Amygdala (tissue), 56 donors: ENCODE measurements at regions not wholly inside any gene's neighbourhood (a gene's known extent, or its start where the extent isn't known, plus 50 kb on each side); places are given as distances from the start of the nearest gene placed in this dataset.
"Not testable (repeated sequence)": the region's sequence is repeated elsewhere in the genome, so short reads cannot be mapped to it uniquely, and the experiment has no call there.

Experiments used
- DNase-seq, 56 donors: peaks; one replicate each; lab custom pipeline; 2025; lab: John Stamatoyannopoulos, UW

DNA sequence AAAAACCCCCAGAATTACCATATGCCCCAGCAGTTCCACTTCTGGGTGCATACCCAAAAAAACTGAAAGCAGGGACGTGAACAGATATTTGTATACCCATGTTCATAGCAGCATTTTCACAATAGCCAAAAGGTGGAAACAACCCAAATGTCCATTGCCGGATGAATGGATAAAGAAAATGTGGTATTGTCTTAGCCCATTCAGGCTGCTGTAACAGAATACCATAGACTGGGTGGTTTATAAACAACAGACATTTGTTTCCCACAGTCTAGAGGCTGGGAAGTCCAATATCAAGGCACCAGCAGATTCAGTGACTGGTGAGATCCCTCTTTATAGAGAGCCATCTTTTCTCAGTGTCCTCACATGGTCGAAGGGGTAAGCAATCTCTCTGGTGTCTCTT lies 182.1 kb upstream of the ANKRD28 start:
- DNase-seq, result no peak

- DNase-seq, result no peak
These were observed 184.5 kb upstream of the ANKRD28 start for GRCh38 chr3:15982243-15982642.

DNA sequence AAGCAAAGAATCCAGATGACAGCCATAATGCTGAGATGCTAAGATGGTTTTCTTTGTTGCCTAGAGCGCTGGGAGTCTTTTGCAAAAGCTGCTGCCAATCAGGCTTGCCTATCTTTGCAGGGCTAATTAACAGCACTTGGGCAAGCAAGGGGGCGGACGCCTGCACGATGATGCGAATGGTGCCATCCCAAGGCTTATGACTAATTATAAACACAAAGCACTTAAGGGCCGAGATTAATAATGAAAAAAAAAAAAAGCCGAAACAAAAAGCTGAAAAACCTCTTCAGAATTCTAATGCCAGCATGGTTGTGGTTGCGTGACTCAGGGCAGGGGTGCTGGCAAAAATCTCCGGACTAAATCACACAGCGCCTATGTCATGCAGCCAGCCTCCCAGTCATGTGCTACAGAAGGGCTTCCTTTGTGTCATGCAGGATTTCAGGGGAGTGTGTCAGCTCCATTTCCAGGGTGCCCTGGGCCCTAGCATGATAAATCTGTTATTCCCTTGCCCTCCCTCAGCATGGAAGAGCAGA lies 185.0 kb upstream of the ANKRD28 start:
- DNase-seq, result peak in 50 of 56 donors; percentile 11 to 82 (median 46)

DNA sequence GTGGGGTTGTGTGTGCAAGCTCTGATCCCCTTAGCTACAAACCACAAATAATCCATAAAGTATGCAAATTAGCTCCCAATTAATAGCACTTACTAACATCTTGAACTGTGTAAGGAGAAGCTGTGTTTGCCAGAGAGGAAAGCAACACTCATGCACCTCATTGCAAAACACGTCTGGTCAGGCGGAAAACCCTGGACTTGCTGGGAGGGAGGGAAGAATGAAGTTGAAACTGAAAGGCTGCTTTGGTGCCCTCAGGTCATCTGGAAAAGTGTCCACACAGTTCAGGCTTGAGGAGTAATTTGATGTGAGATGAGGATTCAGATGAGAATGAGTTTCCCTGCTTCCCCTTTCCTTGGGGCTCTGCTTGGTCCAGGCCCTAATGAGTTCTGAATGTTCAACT lies 185.5 kb upstream of the ANKRD28 start:
- peak in 2 of 56 donors; percentile 24 to 47 for DNase-seq

GRCh38 chr3:15983693-15984092 lies 185.9 kb upstream of the ANKRD28 start:
- no peak for DNase-seq

- no peak for DNase-seq
These were observed 185.1 kb upstream of the GALNT15 start for GRCh38 chr3:15989419-15989818.

GRCh38 chr3:15993660-15994059 lies 180.8 kb upstream of the GALNT15 start:
- DNase-seq, result not testable (repeated sequence)

GRCh38 chr3:15996496-15996895 lies 178.0 kb upstream of the GALNT15 start:
- not testable (repeated sequence) for DNase-seq

DNA sequence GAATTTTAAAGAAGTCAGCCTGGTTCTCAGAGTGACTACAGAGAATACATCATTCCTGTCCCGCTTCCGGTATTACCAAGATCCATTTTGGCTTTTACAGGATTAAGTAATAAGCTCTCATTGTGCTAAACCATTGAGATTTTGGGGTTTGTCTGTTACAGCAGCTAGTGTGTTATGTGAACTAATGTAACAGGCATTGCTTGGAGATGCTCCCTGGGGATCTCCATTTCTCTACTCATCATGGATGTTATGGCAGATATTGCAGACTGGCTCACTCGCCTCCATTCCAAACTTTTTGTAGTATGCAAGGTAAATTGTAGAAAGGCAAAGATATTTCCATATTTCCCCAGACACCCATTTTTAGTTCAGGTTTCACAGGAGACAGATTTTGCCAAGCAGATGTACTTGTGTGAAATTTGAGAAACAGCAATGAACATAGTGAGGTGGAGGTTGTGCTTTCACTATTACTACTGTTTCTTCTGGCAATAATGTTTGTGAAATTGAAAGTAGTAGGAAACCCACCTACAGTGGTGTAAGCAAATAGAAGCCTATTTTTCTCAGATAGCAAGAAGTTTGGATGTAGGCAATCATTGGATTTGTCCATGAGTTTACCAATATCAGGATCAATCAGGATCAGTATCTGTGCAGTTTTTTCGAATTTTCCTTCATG lies 177.1 kb upstream of the GALNT15 start:
- DNase-seq, result no peak

GRCh38 chr3:15998911-15999310 lies 175.6 kb upstream of the GALNT15 start:
- DNase-seq, result no peak

DNA sequence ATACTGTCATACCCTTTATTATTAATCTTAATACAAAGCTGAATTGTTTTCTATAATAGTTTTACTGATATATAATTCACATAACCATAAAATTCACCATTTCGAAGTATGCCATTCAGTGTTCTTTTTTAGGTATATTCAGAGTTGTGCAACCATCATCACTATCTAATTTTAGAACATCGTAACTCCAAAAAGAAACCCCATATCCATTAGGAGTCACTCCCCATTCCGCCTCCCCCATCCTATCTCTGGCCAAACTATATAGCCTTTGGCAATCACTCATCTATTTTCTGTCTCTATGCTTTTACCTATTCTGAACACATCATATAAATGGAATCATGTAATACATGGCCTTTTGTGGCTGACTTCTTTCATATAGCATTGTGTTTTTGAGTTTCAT lies 169.7 kb upstream of the GALNT15 start:
- no peak for DNase-seq

DNA sequence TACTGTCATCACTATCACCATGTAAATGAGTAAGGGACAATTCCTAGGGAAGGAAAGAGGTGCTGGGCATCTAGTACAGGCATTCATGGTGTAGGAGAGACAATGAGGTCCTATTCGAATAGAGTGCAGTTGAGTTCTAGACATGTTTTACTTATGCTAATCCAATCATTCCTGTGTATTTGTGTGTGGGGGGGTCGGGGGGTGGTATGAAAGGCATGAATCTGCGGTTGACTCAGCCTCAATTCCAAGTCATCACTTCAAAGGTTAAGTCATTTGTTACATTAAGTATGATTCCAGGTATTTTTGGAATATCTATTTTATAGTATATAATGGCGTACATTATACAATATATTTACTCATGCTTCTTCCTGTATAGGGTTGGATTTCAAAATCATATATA lies 163.1 kb upstream of the GALNT15 start:
- no peak for DNase-seq

GRCh38 chr3:16012086-16012485 lies 162.4 kb upstream of the GALNT15 start:
- DNase-seq, result no peak

DNA sequence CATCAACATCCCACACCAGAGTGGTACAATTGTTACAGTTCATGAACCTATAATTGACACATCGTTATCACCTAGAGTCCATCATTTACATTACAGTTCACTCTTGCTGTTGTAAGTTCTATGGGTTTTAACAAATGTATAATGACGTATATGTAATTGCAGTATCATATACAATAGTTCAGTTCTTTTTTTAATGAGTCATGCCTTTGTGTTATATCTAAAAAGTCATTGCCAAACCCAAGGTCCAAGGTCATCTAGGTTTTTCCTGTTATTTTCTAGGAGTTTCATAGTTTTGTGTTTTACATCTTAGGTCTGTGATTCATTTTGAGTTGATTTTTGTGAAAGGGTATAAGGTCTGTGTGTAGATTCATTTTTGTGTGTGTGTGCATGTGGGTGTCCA lies 160.9 kb upstream of the GALNT15 start:
- no peak for DNase-seq

DNA sequence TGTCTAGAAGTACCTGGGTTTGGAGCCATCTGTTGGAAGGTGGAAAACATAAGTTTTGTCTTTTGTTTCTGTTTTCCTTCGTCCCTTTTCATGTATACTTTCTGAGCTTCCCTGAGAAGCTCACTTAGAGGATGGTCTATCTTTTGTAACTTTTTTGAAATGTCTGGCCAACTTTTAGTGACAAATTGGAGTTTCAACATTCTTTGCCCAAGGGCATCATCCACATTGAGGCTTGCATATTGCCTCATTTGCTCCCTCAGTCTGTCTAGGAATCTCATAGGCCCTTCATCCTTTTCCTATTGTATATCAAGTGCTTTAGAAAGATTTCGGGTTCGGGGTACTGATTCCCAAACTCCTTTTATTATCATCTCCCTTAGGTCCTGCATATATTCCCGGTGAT lies 152.7 kb upstream of the GALNT15 start:
- DNase-seq, result not testable (repeated sequence)

DNA sequence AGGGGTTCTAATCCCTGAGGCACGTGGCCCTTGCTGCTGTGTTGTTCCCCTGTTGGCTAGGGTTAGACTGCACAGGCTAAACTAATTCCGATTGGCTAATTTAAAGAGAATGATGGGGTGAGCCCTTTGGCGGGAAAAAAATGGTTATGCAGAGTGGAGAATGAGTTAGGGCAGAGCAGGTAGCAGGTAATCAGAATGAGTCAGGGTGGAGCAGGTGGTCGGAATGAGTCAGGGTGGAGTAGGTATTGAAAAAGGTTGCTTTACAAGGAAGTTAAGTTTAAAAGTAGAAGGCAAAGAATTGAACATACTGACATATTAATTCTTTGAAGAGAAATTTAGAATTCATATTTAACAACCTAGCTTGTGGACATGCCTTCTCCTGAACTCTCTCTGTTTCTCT lies 150.6 kb upstream of the GALNT15 start:
- not testable (repeated sequence) for DNase-seq

DNA sequence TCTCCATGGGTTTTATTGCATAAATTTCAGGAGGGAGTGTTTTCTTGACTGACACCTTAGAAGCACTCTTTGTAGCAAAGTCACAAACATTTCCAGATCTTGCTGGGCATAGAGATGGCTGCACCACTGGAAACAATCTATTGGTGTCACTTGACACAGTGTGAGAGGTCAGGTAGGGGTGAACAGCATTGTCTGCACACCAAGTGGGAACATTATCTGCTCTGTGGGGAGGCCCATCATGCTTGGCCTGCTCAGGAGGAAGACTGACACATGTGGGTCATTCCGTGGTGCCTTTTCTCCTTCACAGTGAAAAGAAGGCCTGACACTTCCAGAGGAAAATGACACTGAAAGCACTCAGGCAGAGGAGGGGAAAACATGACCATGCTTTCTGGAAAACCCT lies 149.9 kb upstream of the GALNT15 start:
- no peak for DNase-seq

DNA sequence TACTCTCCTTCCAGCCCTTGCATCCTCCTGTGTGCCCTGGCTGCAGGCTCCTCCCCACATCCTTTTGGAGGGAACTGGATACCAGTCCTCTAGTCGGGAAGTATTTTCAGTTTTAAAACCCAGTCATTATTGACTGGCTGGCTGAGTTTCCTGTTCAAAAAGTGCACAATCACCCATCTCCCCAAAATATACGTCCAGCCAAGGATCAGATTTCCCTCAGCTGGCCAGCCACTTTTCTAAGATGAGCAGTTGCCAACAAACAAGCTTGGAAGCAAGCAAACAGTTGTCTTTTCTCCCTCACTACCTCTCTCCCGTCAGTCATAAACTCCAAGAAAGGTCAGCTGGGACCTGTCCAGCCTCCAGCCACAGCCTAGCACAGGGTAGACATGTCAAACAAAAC lies 147.7 kb upstream of the GALNT15 start:
- DNase-seq, result no peak

DNA sequence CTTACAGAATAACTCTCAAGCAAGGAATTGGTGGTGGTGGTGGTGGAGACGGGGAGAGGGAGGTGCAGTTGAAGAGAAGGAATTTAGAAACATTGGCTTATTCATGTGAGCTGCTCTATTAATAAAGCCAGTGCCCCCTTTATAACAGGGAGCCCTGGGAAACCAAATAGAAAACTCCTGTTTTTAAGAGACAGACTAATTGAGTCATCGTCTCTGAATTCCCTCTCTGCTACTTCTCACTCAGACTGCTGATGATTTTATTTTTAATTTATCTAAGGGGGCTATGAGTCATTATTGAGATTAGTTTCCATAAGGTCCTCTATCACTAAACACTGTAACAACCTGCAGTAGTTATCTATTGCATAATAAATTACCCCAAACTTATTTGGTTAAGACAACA lies 145.9 kb upstream of the GALNT15 start:
- no peak for DNase-seq

- no peak for DNase-seq
These were observed 144.1 kb upstream of the GALNT15 start for GRCh38 chr3:16030342-16030741.

GRCh38 chr3:16031434-16031833 lies 143.0 kb upstream of the GALNT15 start:
- DNase-seq, result no peak

DNA sequence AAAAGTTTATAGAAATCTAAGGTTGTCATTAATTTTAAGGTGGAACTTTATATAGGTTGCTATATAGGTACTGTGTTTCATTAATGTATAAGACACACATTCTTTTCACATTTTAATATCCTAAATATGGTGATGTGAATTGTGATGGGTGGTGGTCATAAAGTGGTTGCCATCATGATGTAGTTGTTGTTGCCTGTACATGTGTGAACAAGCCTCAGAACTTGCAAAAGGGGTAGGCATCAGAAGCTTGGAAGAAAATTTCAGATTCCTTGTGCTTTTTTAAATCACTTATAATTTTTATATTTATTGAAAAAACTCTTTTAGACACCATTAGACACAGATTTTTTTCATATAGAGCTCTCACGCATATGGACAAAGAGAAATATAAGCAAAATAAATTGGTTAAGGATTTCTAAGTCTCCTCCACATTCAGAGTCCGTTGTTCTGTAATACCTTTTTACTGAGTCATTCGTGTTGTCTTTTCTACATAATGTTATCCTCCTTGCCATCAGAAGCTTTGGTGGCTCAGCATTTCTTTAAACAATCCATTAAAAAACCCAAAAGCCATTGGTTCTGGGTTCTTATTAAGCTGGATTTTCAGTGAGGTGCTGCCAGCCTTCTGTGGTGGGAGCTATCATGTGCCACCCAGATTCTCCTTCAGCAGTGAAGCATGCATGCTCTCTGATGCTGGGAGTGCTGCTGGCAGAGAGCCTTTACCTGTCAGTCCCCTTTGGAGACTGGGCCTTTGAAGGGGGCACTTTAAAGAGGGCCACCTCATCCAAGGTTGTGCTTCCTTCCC lies 140.4 kb upstream of the GALNT15 start:
- DNase-seq, result no peak
